T-helper 22 cell (primary cell): ENCODE measurements at regions not wholly inside any gene's neighbourhood (a gene's known extent, or its start where the extent isn't known, plus 50 kb on each side); places are given as distances from the start of the nearest gene placed in this dataset.
"Not testable (repeated sequence)": the region's sequence is repeated elsewhere in the genome, so short reads cannot be mapped to it uniquely, and the experiment has no call there.

Experiments
- DNase-seq: peaks from one replicate; pipeline ENCODE4 v3.0.0-alpha.2; 2020; ENCODE audit warnings: low read depth

- not testable (repeated sequence) for DNase-seq
Measured at GRCh38 chr5:36782612-36783011, 94.0 kb upstream of the NIPBL start.

- DNase-seq, result no peak
Measured at GRCh38 chr5:36786448-36787012, 90.0 kb upstream of the NIPBL start.

GRCh38 chr5:36787365-36788093 lies 89.0 kb upstream of the NIPBL start:
- DNase-seq, result no peak

GRCh38 chr5:36790847-36791246 lies 85.7 kb upstream of the NIPBL start:
- no peak for DNase-seq

GRCh38 chr5:36792560-36793180 lies 83.9 kb upstream of the NIPBL start:
- DNase-seq, result no peak

GRCh38 chr5:36795366-36795765 lies 81.2 kb upstream of the NIPBL start:
- no peak for DNase-seq

GRCh38 chr5:36796155-36796554 lies 80.4 kb upstream of the NIPBL start:
- no peak for DNase-seq

- no peak for DNase-seq
Measured at GRCh38 chr5:36801523-36801922, 75.0 kb upstream of the NIPBL start.

GRCh38 chr5:36802187-36802586 lies 74.4 kb upstream of the NIPBL start:
- DNase-seq, result no peak

GRCh38 chr5:36813249-36813648 lies 63.3 kb upstream of the NIPBL start:
- not testable (repeated sequence) for DNase-seq

GRCh38 chr5:36815871-36816270 lies 60.7 kb upstream of the NIPBL start:
- DNase-seq, result no peak

- DNase-seq, result no peak
Measured at GRCh38 chr5:36820900-36821299, 55.7 kb upstream of the NIPBL start.

- no peak for DNase-seq
Measured at GRCh38 chr5:36826694-36827093, 49.9 kb upstream of the NIPBL start.
